GM12878 (cell line): ENCODE measurements at regions not wholly inside any gene's neighbourhood (a gene's known extent, or its start where the extent isn't known, plus 50 kb on each side); places are given as distances from the start of the nearest gene placed in this dataset.

ENCODE experiments used
- ATAC-seq: fragments of 200-7000 bp; cut with Tn5 transposase; 3 replicates; pipeline ENCODE4 v1.9.1; 2020; ENCODE audit warnings: mild to moderate bottlenecking, moderate library complexity
- BruUV-seq: library from RNA; stranded (reverse); fragments of 400-500 nt; replicated peaks from 2 replicates; lab custom pipeline; 2021; lab: Mats Ljungman, UMichigan
- CTCF ChIA-PET: fragments of 300-600 bp; sonication (Branson Sonifier 250); formaldehyde crosslinking; extraction: SDS; loops from one replicate; lab custom pipeline; 2021; ENCODE audit warnings: inconsistent platforms; lab: Yijun Ruan, JAX
- POLR2A ChIA-PET: fragments of 350-600 bp; formaldehyde crosslinking; extraction: SDS; loops from one replicate; lab custom pipeline; 2021; ENCODE audit warnings: inconsistent platforms; lab: Charles Lee
- RAD21 ChIA-PET: fragments of 300-600 bp; sonication (Branson Sonifier 250); formaldehyde crosslinking; loops from one replicate; lab custom pipeline; 2023; ENCODE audit warnings: antibody characterized with exemption; ENCODE audit not compliant: unreplicated experiment; lab: Charles Lee
- SMC1A ChIA-PET: fragments of 300-600 bp; sonication (Branson Sonifier 250); formaldehyde crosslinking; loops from one replicate; lab custom pipeline; 2023; ENCODE audit not compliant: unreplicated experiment, uncharacterized antibody; lab: Charles Lee
- DNase-seq: peaks from one replicate; pipeline ENCODE4 v3.0.0-alpha.2; 2011; ENCODE audit warnings: low read depth, low spot score
- FAIRE-seq: peaks from 3 replicates; lab custom pipeline; 2011; peaks lifted over from hg19 to GRCh38; lab: Jason Lieb, UNC
- H2AFZ ChIP-seq: 2 replicates; pipeline ENCODE4 v1.6.0; 2011; ENCODE audit warnings: low read depth, low read length, control low read depth; ENCODE audit not compliant: control insufficient read depth
- H3K27ac ChIP-seq: 2 replicates; pipeline ENCODE4 v1.5.1; 2011; ENCODE audit warnings: control low read depth; ENCODE audit not compliant: control insufficient read depth, insufficient read depth
- H3K27me3 ChIP-seq, 2 experiments: replicated peaks in 1 of 2; 2 replicates each; pipeline versions ENCODE4 v1.6.0 to v1.6.1; 2011; ENCODE audit warnings: low read length in 1 of 2; ENCODE audit not compliant: control insufficient read depth in 2 of 2, insufficient read depth in 2 of 2
- H3K36me3 ChIP-seq, 2 experiments: 2 replicates each; pipeline ENCODE4 v1.5.1; 2011; ENCODE audit warnings: low read length in 1 of 2; ENCODE audit not compliant: control insufficient read depth in 2 of 2, insufficient read depth in 2 of 2
- H3K4me1 ChIP-seq: 2 replicates; pipeline ENCODE4 v1.6.1; 2011; ENCODE audit warnings: mild to moderate bottlenecking, low read length, moderate library complexity, mixed read lengths; ENCODE audit not compliant: control insufficient read depth, insufficient read depth
- H3K4me2 ChIP-seq: 2 replicates; pipeline ENCODE4 v1.6.0; 2011; ENCODE audit warnings: control low read depth; ENCODE audit not compliant: control insufficient read depth, insufficient read depth
- H3K4me3 ChIP-seq: fragments of 200-600 bp; sonication (generic); 2 replicates; pipeline ENCODE4 v1.5.1; 2016
- H3K79me2 ChIP-seq: 2 replicates; pipeline ENCODE4 v1.6.0; 2011; ENCODE audit warnings: low read length; ENCODE audit not compliant: control insufficient read depth, insufficient read depth
- H3K9ac ChIP-seq: 2 replicates; pipeline ENCODE4 v1.8.0; 2011; ENCODE audit warnings: low read length, control low read depth, mixed read lengths; ENCODE audit not compliant: control insufficient read depth, insufficient read depth
- H3K9me3 ChIP-seq: replicated peaks from 3 replicates; pipeline ENCODE4 v1.5.1; 2011; ENCODE audit warnings: mild to moderate bottlenecking, low read length; ENCODE audit not compliant: control insufficient read depth, insufficient read depth
- H4K20me1 ChIP-seq: 2 replicates; pipeline ENCODE4 v1.6.0; 2011; ENCODE audit not compliant: control insufficient read depth, insufficient read depth
- CBX3 ChIP-seq: fragments of 200-600 bp; sonication (generic); IDR thresholded peaks from 2 replicates; pipeline ENCODE4 v1.6.1; 2016; ENCODE audit warnings: low read depth, borderline replicate concordance
- EGR1 ChIP-seq, 2 experiments: IDR thresholded peaks; 1 replicate in 1 of 2; 2 replicates in 1 of 2; pipeline ENCODE4 v1.6.1; 2011 to 2012; ENCODE audit warnings: low read depth in 2 of 2, low read length in 2 of 2, borderline replicate concordance in 1 of 2, mild to moderate bottlenecking in 1 of 2, moderate library complexity in 1 of 2
- ETV6 ChIP-seq, 2 experiments: fragments of 450-650 bp in 1 of 2; IDR thresholded peaks in 1 of 2; conservative IDR thresholded peaks in 1 of 2; 2 replicates each; pipeline ENCODE4 v1.6.1; 2014; ENCODE audit warnings: antibody characterized with exemption in 1 of 2, borderline replicate concordance in 1 of 2, low read depth in 1 of 2, mild to moderate bottlenecking in 1 of 2, moderate library complexity in 1 of 2
- KAT2A ChIP-seq: conservative IDR thresholded peaks from 2 replicates; pipeline ENCODE4 v1.6.1; 2011; ENCODE audit warnings: low read depth, low read length; ENCODE audit not compliant: control insufficient read depth
- MXI1 ChIP-seq: fragments of 150-350 bp; IDR thresholded peaks from 2 replicates; pipeline ENCODE4 v1.6.1; 2011; ENCODE audit warnings: low read depth, mild to moderate bottlenecking, inconsistent platforms, low read length, improper control_type of control experiment
- NR2C2 ChIP-seq: IDR thresholded peaks from 2 replicates; pipeline ENCODE4 v1.6.1; 2011; ENCODE audit warnings: borderline replicate concordance, low read depth; ENCODE audit not compliant: control insufficient read depth, insufficient read length
- NRF1 ChIP-seq: conservative IDR thresholded peaks from 2 replicates; pipeline ENCODE4 v1.6.1; 2011; ENCODE audit warnings: mild to moderate bottlenecking, low read depth, low read length, improper control_type of control experiment
- SMC3 ChIP-seq: IDR thresholded peaks from 2 replicates; pipeline ENCODE4 v1.6.1; 2011; ENCODE audit warnings: low read length, improper control_type of control experiment, borderline replicate concordance
- TCF12 ChIP-seq: IDR thresholded peaks from 2 replicates; pipeline ENCODE4 v1.6.1; 2011; ENCODE audit warnings: low read depth, mild to moderate bottlenecking, low read length
- ZBED1 ChIP-seq: IDR thresholded peaks from 2 replicates; pipeline ENCODE4 v1.6.1; 2016; ENCODE audit warnings: borderline replicate concordance
- WGBS: methylation state at CpG from one replicate; pipeline ENCODE4 v1.1.6; 2016; ENCODE audit warnings: low lambda C conversion rate; ENCODE audit not compliant: insufficient replicate concordance, insufficient coverage; ENCODE audit errors: missing lambda C conversion rate; 5-methylcytosine and 5-hydroxymethylcytosine counted together
- in situ Hi-C: fragments of 300-500 bp; cut with MboI; formaldehyde crosslinking; loops from 9 replicates; pipeline ENCODE4 v1.14.3; 2018; ENCODE audit warnings: mixed read lengths
- intact Hi-C: fragments of 100-400 bp; cut with micrococcal nuclease; formaldehyde crosslinking; loops from one replicate; pipeline ENCODE4 v1.14.2; 2022; ENCODE audit not compliant: unreplicated experiment
- TF ChIP-seq, protein P1 (sequence below): fragments of 450-650 bp; IDR thresholded peaks from 2 replicates; pipeline ENCODE4 v1.6.1; 2017; ENCODE audit warnings: antibody characterized with exemption, mild to moderate bottlenecking, moderate library complexity

DNA sequence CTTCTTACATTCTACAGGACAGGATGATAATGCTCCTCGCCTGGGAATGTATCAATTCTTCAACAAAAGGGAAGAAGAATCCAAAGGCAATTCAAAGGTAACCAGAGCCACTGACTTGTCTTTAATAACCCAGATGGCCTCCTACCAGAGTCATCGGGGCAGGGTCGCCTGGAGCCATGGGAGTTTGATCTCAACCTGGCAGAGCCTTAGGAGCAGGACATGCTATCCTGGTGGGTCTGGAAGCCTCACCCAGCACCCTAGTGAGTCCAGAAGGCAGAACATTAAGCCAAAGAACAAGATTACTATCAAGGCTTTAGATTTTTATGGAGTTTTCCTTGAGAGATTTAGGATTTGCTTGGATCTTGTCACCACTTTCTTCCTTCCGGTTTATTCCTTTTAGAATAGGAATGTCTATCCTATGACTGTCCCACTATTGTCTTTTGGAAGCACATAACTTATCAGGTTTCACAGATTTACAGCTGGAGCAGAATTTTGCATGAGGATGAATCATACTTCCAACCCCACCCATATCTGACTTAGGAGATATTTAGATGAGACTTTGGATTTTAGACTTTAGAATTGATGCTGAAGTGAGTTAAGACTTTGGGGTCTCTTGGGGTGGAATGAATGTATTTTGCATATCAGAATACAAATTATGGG lies 330.3 kb upstream of the GOLIM4 start:
- in situ Hi-C loops (no loop called here), intact Hi-C loops (no loop called here)
- WGBS, result 50% methylated on average over 4 of the region's 4 CpGs
- H3K36me3 ChIP-seq, result no peaks in the 10 kb centered on the region
- no peaks in the 10 kb centered on the region for H3K27me3 ChIP-seq
- H3K9ac ChIP-seq, result no peak overlapping the region
- no peak overlapping the region for H3K4me2 ChIP-seq
- FAIRE-seq, result no peak
- H3K79me2 ChIP-seq, result no peaks in the 10 kb centered on the region
- RAD21 ChIA-PET, result no interaction called here
- no peak for ATAC-seq
- no peaks in the 10 kb centered on the region for H3K4me1 ChIP-seq
- no peak for DNase-seq
- no TSS peak for BruUV-seq
- no peaks in the 10 kb centered on the region for H3K9me3 ChIP-seq
- POLR2A ChIA-PET, result no interaction called here
- CTCF ChIA-PET, result no interaction called here
- TF ChIP-seq MXI1 (no peak), ETV6 (conservative IDR thresholded peaks at IDR 0.05 in 1 of 2, IDR thresholded peaks at IDR 0.05 in 1 of 2; ENCODE audit: borderline replicate concordance in 1 of 2, low read depth in 1 of 2) (no peak), TCF12 (no peak), SMC3 (no peak), CBX3 (no peak), NR2C2 (no peak), NRF1 (no peak), KAT2A (no peak), ZBED1 (no peak), EGR1 (IDR thresholded peaks at IDR 0.05; ENCODE audit: borderline replicate concordance in 1 of 2, low read depth in 2 of 2, low read length in 2 of 2) (no peak)
- TF ChIP-seq, protein P1, sequence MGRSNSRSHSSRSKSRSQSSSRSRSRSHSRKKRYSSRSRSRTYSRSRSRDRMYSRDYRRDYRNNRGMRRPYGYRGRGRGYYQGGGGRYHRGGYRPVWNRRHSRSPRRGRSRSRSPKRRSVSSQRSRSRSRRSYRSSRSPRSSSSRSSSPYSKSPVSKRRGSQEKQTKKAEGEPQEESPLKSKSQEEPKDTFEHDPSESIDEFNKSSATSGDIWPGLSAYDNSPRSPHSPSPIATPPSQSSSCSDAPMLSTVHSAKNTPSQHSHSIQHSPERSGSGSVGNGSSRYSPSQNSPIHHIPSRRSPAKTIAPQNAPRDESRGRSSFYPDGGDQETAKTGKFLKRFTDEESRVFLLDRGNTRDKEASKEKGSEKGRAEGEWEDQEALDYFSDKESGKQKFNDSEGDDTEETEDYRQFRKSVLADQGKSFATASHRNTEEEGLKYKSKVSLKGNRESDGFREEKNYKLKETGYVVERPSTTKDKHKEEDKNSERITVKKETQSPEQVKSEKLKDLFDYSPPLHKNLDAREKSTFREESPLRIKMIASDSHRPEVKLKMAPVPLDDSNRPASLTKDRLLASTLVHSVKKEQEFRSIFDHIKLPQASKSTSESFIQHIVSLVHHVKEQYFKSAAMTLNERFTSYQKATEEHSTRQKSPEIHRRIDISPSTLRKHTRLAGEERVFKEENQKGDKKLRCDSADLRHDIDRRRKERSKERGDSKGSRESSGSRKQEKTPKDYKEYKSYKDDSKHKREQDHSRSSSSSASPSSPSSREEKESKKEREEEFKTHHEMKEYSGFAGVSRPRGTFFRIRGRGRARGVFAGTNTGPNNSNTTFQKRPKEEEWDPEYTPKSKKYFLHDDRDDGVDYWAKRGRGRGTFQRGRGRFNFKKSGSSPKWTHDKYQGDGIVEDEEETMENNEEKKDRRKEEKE, result no peak
- no peak overlapping the region for H3K27ac ChIP-seq
- SMC1A ChIA-PET, result no interaction called here
- H3K4me3 ChIP-seq, result no peak overlapping the region
- no peak overlapping the region for H2AFZ ChIP-seq
- H4K20me1 ChIP-seq, result no peaks in the 10 kb centered on the region
